Bronchial epithelial cell (primary cell): ENCODE measurements at regions not wholly inside any gene's neighbourhood (a gene's known extent, or its start where the extent isn't known, plus 50 kb on each side); places are given as distances from the start of the nearest gene placed in this dataset.
"Not testable (repeated sequence)": the region's sequence is repeated elsewhere in the genome, so short reads cannot be mapped to it uniquely, and the experiment has no call there.

Source experiments
- DNase-seq: peaks from one replicate; pipeline ENCODE4 v3.0.0-alpha.2; 2010; ENCODE audit warnings: low read depth
- FAIRE-seq: peaks from 2 replicates; lab custom pipeline; 2011; peaks lifted over from hg19 to GRCh38; lab: Jason Lieb, UNC
- H3K27me3 ChIP-seq: 2 replicates; pipeline ENCODE4 v1.5.1; 2011; ENCODE audit warnings: low read length; ENCODE audit not compliant: control insufficient read depth, insufficient read depth
- H3K36me3 ChIP-seq: 2 replicates; pipeline ENCODE4 v1.5.1; 2011; ENCODE audit warnings: low read length; ENCODE audit not compliant: control insufficient read depth, insufficient read depth
- H3K4me3 ChIP-seq: 2 replicates; pipeline ENCODE4 v1.5.1; 2011; ENCODE audit warnings: mild to moderate bottlenecking, low read depth, low read length, control low read depth
- CTCF ChIP-seq: IDR thresholded peaks from 2 replicates; pipeline ENCODE4 v1.5.1; 2011; ENCODE audit warnings: mild to moderate bottlenecking, moderate library complexity, low read length, control low read depth, inconsistent platforms; ENCODE audit not compliant: insufficient read depth, severe bottlenecking

GRCh38 chr9:38478211-38478610 is 54.0 kb upstream of the IGFBPL1 start:
- TF ChIP-seq CTCF: no peak
- FAIRE-seq: no peak
- DNase-seq: no peak
- H3K36me3 ChIP-seq: no peaks in the 10 kb centered on the region
- H3K4me3 ChIP-seq: no peak overlapping the region
- H3K27me3 ChIP-seq: no peaks in the 10 kb centered on the region

- peak; percentile 72 for DNase-seq
- not testable (repeated sequence) for H3K4me3 ChIP-seq, FAIRE-seq, H3K27me3 ChIP-seq, H3K36me3 ChIP-seq
These were observed 50.2 kb upstream of the IGFBPL1 start for GRCh38 chr9:38474476-38474875.
